Liver (tissue), 8 donors: ENCODE measurements at regions not wholly inside any gene's neighbourhood (a gene's known extent, or its start where the extent isn't known, plus 50 kb on each side); places are given as distances from the start of the nearest gene placed in this dataset.

ENCODE experiments used
- DNase-seq: peaks from one replicate; pipeline ENCODE4 v3.0.0-alpha.2; 2017; ENCODE audit warnings: low spot score
- H3K27ac ChIP-seq, 2 donors: one replicate each; pipeline ENCODE4 v1.7.0; 2013; ENCODE audit warnings: inconsistent platforms in 2 of 2, low read length in 2 of 2, control low read depth in 1 of 2, low read depth in 1 of 2, mild to moderate bottlenecking in 1 of 2
- H3K27me3 ChIP-seq, 4 donors: one replicate each; pipeline versions ENCODE4 v1.6.1 to v1.7.0; 2013; ENCODE audit warnings: low read length in 3 of 4, inconsistent platforms in 1 of 4, mild to moderate bottlenecking in 1 of 4, moderate library complexity in 1 of 4; ENCODE audit not compliant: control insufficient read depth in 4 of 4, insufficient read depth in 4 of 4
- H3K36me3 ChIP-seq, 4 donors: one replicate each; pipeline versions ENCODE4 v1.6.1 to v1.7.0; 2013; ENCODE audit warnings: low read length in 3 of 4, mild to moderate bottlenecking in 3 of 4, low read depth in 1 of 4, moderate library complexity in 1 of 4; ENCODE audit not compliant: control insufficient read depth in 4 of 4, insufficient read depth in 3 of 4
- H3K4me1 ChIP-seq, 4 donors: one replicate each; pipeline versions ENCODE4 v1.6.1 to v1.7.0; 2013; ENCODE audit warnings: low read length in 3 of 4, mild to moderate bottlenecking in 3 of 4, moderate library complexity in 1 of 4; ENCODE audit not compliant: control insufficient read depth in 4 of 4, insufficient read depth in 4 of 4
- H3K4me3 ChIP-seq, 3 donors: one replicate each; pipeline versions ENCODE4 v1.6.1 to v1.7.0; 2013; ENCODE audit warnings: low read length in 3 of 3, control low read depth in 1 of 3, low read depth in 1 of 3, mild to moderate bottlenecking in 1 of 3
- H3K9ac ChIP-seq, 2 donors: one replicate each; pipeline ENCODE4 v1.7.0; 2013; ENCODE audit warnings: low read length in 2 of 2, mild to moderate bottlenecking in 2 of 2, moderate library complexity in 2 of 2, control low read depth in 1 of 2, low read depth in 1 of 2
- H3K9me3 ChIP-seq, 4 donors: one replicate each; pipeline versions ENCODE4 v1.6.1 to v1.7.0; 2013; ENCODE audit warnings: low read length in 3 of 4; ENCODE audit not compliant: control insufficient read depth in 4 of 4
- CTCF ChIP-seq: fragments of 150-350 bp; IDR thresholded peaks from 2 replicates; pipeline ENCODE4 v1.5.1; 2017; ENCODE audit warnings: improper control_type of control experiment, low read depth, low read length; ENCODE audit not compliant: missing input control
- EGR1 ChIP-seq, 2 donors: IDR thresholded peaks; 2 replicates each; pipeline ENCODE4 v1.6.1; 2016 to 2018; ENCODE audit warnings: antibody characterized with exemption in 2 of 2, low read depth in 2 of 2
- FOXA1 ChIP-seq: IDR thresholded peaks from 2 replicates; pipeline ENCODE4 v1.6.1; 2016; ENCODE audit warnings: antibody characterized with exemption
- FOXA2 ChIP-seq: IDR thresholded peaks from 2 replicates; pipeline ENCODE4 v1.6.1; 2016; ENCODE audit warnings: antibody characterized with exemption
- GABPA ChIP-seq, 2 donors: IDR thresholded peaks in 1 of 2; conservative IDR thresholded peaks in 1 of 2; 2 replicates each; pipeline ENCODE4 v1.6.1; 2016; ENCODE audit warnings: antibody characterized with exemption in 2 of 2, mild to moderate bottlenecking in 1 of 2, moderate library complexity in 1 of 2
- HNF4G ChIP-seq: IDR thresholded peaks from 2 replicates; pipeline ENCODE4 v1.6.1; 2016; ENCODE audit warnings: antibody characterized with exemption
- JUND ChIP-seq, 2 donors: IDR thresholded peaks; 2 replicates each; pipeline ENCODE4 v1.6.1; 2016; ENCODE audit warnings: antibody characterized with exemption in 2 of 2
- RAD21 ChIP-seq, 2 donors: IDR thresholded peaks; 2 replicates each; pipeline ENCODE4 v1.6.1; 2016; ENCODE audit warnings: antibody characterized with exemption in 2 of 2, mild to moderate bottlenecking in 2 of 2
- RXRA ChIP-seq, 2 donors: IDR thresholded peaks; 2 replicates each; pipeline ENCODE4 v1.6.1; 2017 to 2018; ENCODE audit warnings: antibody characterized with exemption in 2 of 2, mild to moderate bottlenecking in 1 of 2
- SP1 ChIP-seq: IDR thresholded peaks from 2 replicates; pipeline ENCODE4 v1.6.1; 2018; ENCODE audit warnings: antibody characterized with exemption, mild to moderate bottlenecking
- TAF1 ChIP-seq: conservative IDR thresholded peaks from 2 replicates; pipeline ENCODE4 v1.6.1; 2016; ENCODE audit warnings: antibody characterized with exemption, mild to moderate bottlenecking
- ZBTB33 ChIP-seq: IDR thresholded peaks from 2 replicates; pipeline ENCODE4 v1.6.1; 2016; ENCODE audit warnings: antibody characterized with exemption
- WGBS: extraction: QIAGEN DNeasy Blood & Tissue Kit; methylation state at CpG from one replicate; pipeline ENCODE4 v1.1.7; 2013; 5-methylcytosine and 5-hydroxymethylcytosine counted together
- TF ChIP-seq, protein P1 (sequence below): IDR thresholded peaks from 2 replicates; pipeline ENCODE4 v1.6.1; 2016; ENCODE audit warnings: antibody characterized with exemption
- donor health status: healthy.
- donor health status: healthy.
- donor health status: healthy.
- donor health status: healthy.
- donor health status: healthy.

DNA sequence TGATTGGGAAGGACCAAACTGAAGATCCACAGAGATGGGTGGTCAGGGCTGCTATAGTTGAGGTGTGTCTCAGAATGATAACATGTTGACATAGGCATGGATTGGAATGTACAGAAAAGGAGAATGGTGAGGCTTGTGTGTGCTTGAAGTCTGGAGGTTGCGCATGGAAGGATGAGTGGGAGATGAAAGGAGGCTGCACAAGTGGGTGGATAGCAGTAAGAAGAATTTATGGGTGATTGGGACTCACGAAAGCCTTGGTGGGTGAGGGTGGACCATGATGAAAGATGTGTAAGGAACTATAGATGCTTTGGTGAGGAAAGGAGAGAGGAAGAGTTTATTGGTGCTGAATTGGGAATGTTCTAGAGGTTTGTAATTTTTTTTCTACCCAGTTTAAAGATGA is 1287.7 kb downstream of the UQCRFS1 start (continued):
- TF ChIP-seq CTCF = no peak
- TF ChIP-seq RAD21 (IDR thresholded peaks at IDR 0.05) = no peak

- WGBS = 61% methylated on average over 3 of the region's 3 CpGs
- no peak for TF ChIP-seq FOXA2
- TF ChIP-seq JUND (IDR thresholded peaks at IDR 0.05) = no peak
- no peak for TF ChIP-seq RXRA (IDR thresholded peaks at IDR 0.05)
- no peak for TF ChIP-seq FOXA1
- no peak for TF ChIP-seq HNF4G
- H3K4me1 ChIP-seq = no peaks in the 10 kb centered on the region
- no peak overlapping the region for H3K4me3 ChIP-seq
- H3K27ac ChIP-seq = no peak overlapping the region
- H3K9me3 ChIP-seq = no peaks in the 10 kb centered on the region
- no peak overlapping the region for H3K9ac ChIP-seq
- no peaks in the 10 kb centered on the region for H3K36me3 ChIP-seq
- DNase-seq = no peak
- no peaks in the 10 kb centered on the region for H3K27me3 ChIP-seq
These were observed 1290.0 kb downstream of the UQCRFS1 start for GRCh38 chr19:27922970-27923369.

GRCh38 chr19:27920774-27921173 is 1292.2 kb downstream of the UQCRFS1 start:
- Histone ChIP-seq H3K27ac (no peak overlapping the region), H3K4me3 (no peak overlapping the region), H3K36me3 (no peaks in the 10 kb centered on the region), H3K9me3 (no peaks in the 10 kb centered on the region), H3K27me3 (no peaks in the 10 kb centered on the region), H3K9ac (no peak overlapping the region), H3K4me1 (no peaks in the 10 kb centered on the region)
- no peak for DNase-seq
- WGBS = 70% methylated on average over 3 of the region's 3 CpGs
- no peak for TF ChIP-seq FOXA2

GRCh38 chr19:27918818-27919217 is 1294.1 kb downstream of the UQCRFS1 start:
- Histone ChIP-seq H3K27me3 (no peaks in the 10 kb centered on the region), H3K4me3 (no peak overlapping the region), H3K27ac (no peak overlapping the region), H3K9ac (no peak overlapping the region), H3K9me3 (no peaks in the 10 kb centered on the region), H3K36me3 (no peaks in the 10 kb centered on the region), H3K4me1 (no peaks in the 10 kb centered on the region)
- WGBS = 62% methylated on average over 3 of the region's 3 CpGs
- TF ChIP-seq TAF1 (no peak), GABPA (IDR thresholded peaks at IDR 0.05 in 1 of 2, conservative IDR thresholded peaks at IDR 0.05 in 1 of 2) (no peak), ZBTB33 (no peak), HNF4G (no peak), EGR1 (IDR thresholded peaks at IDR 0.05; ENCODE audit: low read depth in 2 of 2) (no peak), JUND (IDR thresholded peaks at IDR 0.05) (no peak), CTCF (no peak), FOXA1 (no peak), SP1 (no peak)
- TF ChIP-seq, protein P1, sequence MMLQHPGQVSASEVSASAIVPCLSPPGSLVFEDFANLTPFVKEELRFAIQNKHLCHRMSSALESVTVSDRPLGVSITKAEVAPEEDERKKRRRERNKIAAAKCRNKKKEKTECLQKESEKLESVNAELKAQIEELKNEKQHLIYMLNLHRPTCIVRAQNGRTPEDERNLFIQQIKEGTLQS = no peak
- no peak for DNase-seq
